Hepatocyte (in vitro differentiated cells): ENCODE measurements at regions not wholly inside any gene's neighbourhood (a gene's known extent, or its start where the extent isn't known, plus 50 kb on each side); places are given as distances from the start of the nearest gene placed in this dataset.

ENCODE experiments used
- CTCF ChIP-seq: fragments of 200-600 bp; sonication (generic); IDR thresholded peaks from 2 replicates; pipeline ENCODE4 v1.5.1; 2016; ENCODE audit warnings: antibody characterized with exemption, mild to moderate bottlenecking; ENCODE audit not compliant: poor library complexity
- EZH2 ChIP-seq: fragments of 200-600 bp; sonication (generic); IDR thresholded peaks from 2 replicates; pipeline ENCODE4 v1.6.1; 2016; ENCODE audit warnings: antibody characterized with exemption, mild to moderate bottlenecking, borderline replicate concordance

- TF ChIP-seq CTCF (no peak), EZH2 (no peak)
Observed at GRCh38 chr13:48857576-48857975, 118.1 kb upstream of the FNDC3A start.
